MCF 10A (cell line): ENCODE measurements at regions not wholly inside any gene's neighbourhood (a gene's known extent, or its start where the extent isn't known, plus 50 kb on each side); places are given as distances from the start of the nearest gene placed in this dataset.

Source experiments
- BruUV-seq: library from RNA; stranded (reverse); fragments of 400-500 nt; replicated peaks from 2 replicates; lab custom pipeline; 2021; lab: Mats Ljungman, UMichigan
- CTCF ChIA-PET: fragments of 300-600 bp; sonication (Branson Sonifier 250); formaldehyde crosslinking; extraction: SDS; loops from one replicate; lab custom pipeline; 2021; ENCODE audit warnings: antibody characterized with exemption, inconsistent platforms; lab: Yijun Ruan, JAX
- POLR2A ChIA-PET: fragments of 300-600, 350-650 bp; sonication (Branson Sonifier 250); formaldehyde crosslinking; extraction: SDS; loops from one replicate; lab custom pipeline; 2020; ENCODE audit warnings: antibody characterized with exemption, inconsistent platforms; lab: Yijun Ruan, JAX
- DNase-seq: peaks from one replicate; pipeline ENCODE4 v3.0.0-alpha.2; 2018; ENCODE audit not compliant: unreplicated experiment
- H3K27ac Mint-ChIP-seq: one replicate; pipeline ENCODE4 v1.8.0; 2022; ENCODE audit warnings: mild to moderate bottlenecking, low read depth, mixed read lengths; ENCODE audit not compliant: unreplicated experiment
- H3K27me3 Mint-ChIP-seq: one replicate; pipeline ENCODE4 v1.8.0; 2022; ENCODE audit warnings: mixed read lengths; ENCODE audit not compliant: insufficient read depth, unreplicated experiment
- H3K36me3 Mint-ChIP-seq: one replicate; pipeline ENCODE4 v1.8.0; 2022; ENCODE audit warnings: mild to moderate bottlenecking, moderate library complexity, mixed read lengths; ENCODE audit not compliant: insufficient read depth, unreplicated experiment
- H3K4me1 Mint-ChIP-seq: one replicate; pipeline ENCODE4 v1.8.0; 2022; ENCODE audit warnings: mixed read lengths; ENCODE audit not compliant: insufficient read depth, unreplicated experiment
- H3K4me3 Mint-ChIP-seq: one replicate; pipeline ENCODE4 v1.8.0; 2022; ENCODE audit warnings: mild to moderate bottlenecking, moderate library complexity, mixed read lengths; ENCODE audit not compliant: unreplicated experiment
- H3K9me3 Mint-ChIP-seq: one replicate; pipeline ENCODE4 v1.8.0; 2022; ENCODE audit warnings: mixed read lengths; ENCODE audit not compliant: unreplicated experiment
- CTCF ChIP-seq: fragments of 200-600 bp; IDR thresholded peaks from one replicate; pipeline ENCODE4 v1.8.0; 2022; ENCODE audit warnings: antibody characterized with exemption, mild to moderate bottlenecking; ENCODE audit not compliant: unreplicated experiment
- intact Hi-C: fragments of 100-400 bp; cut with micrococcal nuclease; formaldehyde crosslinking; loops from 2 replicates; pipeline ENCODE4 v1.14.1; 2022

GRCh38 chr16:48089053-48089792 lies 66.6 kb downstream of the ABCC12 start:
- CTCF ChIA-PET: interaction anchor here (0.6 to 1.1 kb wide), 3 partner anchors 13 to 1031 kb away, joined by 3 to 4 read pairs (median 3); no protein-coding TSS in a partner anchor

DNA sequence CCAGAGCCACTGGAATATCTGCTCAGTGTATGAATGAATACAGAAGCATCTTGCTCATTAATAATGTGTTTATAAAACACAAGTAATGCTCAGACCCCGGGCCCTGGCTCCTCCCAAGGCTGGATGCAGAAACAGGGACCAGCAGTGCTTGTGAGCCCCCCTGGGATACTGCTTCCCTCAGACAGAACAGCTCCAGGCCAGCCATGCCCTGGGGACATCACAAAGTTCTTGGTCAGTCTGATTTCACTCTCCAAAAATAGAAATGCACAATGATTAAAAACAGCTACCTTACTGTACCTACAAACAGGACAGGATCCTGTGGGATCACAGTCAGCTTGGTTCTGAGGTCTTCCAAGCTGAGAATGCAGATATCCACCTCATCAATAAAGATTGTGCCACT lies 68.2 kb downstream of the ABCC12 start:
- Mint-ChIP-seq H3K36me3 (no peaks in the 10 kb centered on the region), H3K4me3 (no peak overlapping the region), H3K9me3 (no peaks in the 10 kb centered on the region), H3K4me1 (no peaks in the 10 kb centered on the region), H3K27ac (no peak overlapping the region), H3K27me3 (peaks cover 27% of the 10 kb centered on the region)
- TF ChIP-seq CTCF: no peak
- no peak for DNase-seq
- BruUV-seq: no TSS peak
- ChIA-PET CTCF (interaction anchor here (1.4 kb wide), 1 partner anchor 33 kb away, joined by 9 read pairs; no protein-coding TSS in a partner anchor), POLR2A (no interaction called here)
- intact Hi-C loops: no loop called here

More at GRCh38 chr16:48089053-48089792, 66.6 kb downstream of the ABCC12 start:
- no peak for DNase-seq
- TF ChIP-seq CTCF: no peak
- H3K4me3 Mint-ChIP-seq: no peak overlapping the region
- intact Hi-C loops: no loop called here
- POLR2A ChIA-PET: interaction anchor here (0.7 kb wide), 1 partner anchor 11 kb away, joined by 3 read pairs; no protein-coding TSS in a partner anchor
- H3K9me3 Mint-ChIP-seq: no peaks in the 10 kb centered on the region
- no peaks in the 10 kb centered on the region for H3K4me1 Mint-ChIP-seq
- peaks cover 40% of the 10 kb centered on the region for H3K27me3 Mint-ChIP-seq
- H3K36me3 Mint-ChIP-seq: no peaks in the 10 kb centered on the region
- BruUV-seq: no TSS peak
- H3K27ac Mint-ChIP-seq: no peak overlapping the region

- no TSS peak for BruUV-seq
Observed at GRCh38 chr16:48086422-48086821, 69.4 kb downstream of the ABCC12 start.

More at GRCh38 chr16:48086422-48086821, 69.4 kb downstream of the ABCC12 start:
- no peak overlapping the region for H3K4me3 Mint-ChIP-seq
- POLR2A ChIA-PET: no interaction called here
- intact Hi-C loops: no loop called here
- no peak for DNase-seq
- no peak for TF ChIP-seq CTCF
- peaks cover 6% of the 10 kb centered on the region for H3K4me1 Mint-ChIP-seq
- H3K9me3 Mint-ChIP-seq: no peaks in the 10 kb centered on the region
- peaks cover 15% of the 10 kb centered on the region for H3K27me3 Mint-ChIP-seq
- H3K27ac Mint-ChIP-seq: no peak overlapping the region
- no peaks in the 10 kb centered on the region for H3K36me3 Mint-ChIP-seq
- CTCF ChIA-PET: interaction anchor here (0.9 kb wide), 1 partner anchor 32 kb away, joined by 3 read pairs; no protein-coding TSS in a partner anchor
